Heart left ventricle (tissue), 13 donors: ENCODE measurements at regions not wholly inside any gene's neighbourhood (a gene's known extent, or its start where the extent isn't known, plus 50 kb on each side); places are given as distances from the start of the nearest gene placed in this dataset.

ENCODE experiments used
- POLR2A ChIP-seq, 2 donors: fragments of 450-650 bp; IDR thresholded peaks; one replicate each; pipeline ENCODE4 v1.6.1; 2017; ENCODE audit warnings: antibody characterized with exemption in 2 of 2, mild to moderate bottlenecking in 2 of 2, moderate library complexity in 2 of 2
- TF ChIP-seq, protein P1 (sequence below), 12 donors: fragments of 200-600 bp; sonication (generic) in 4 of 12; IDR thresholded peaks; one replicate each; pipeline versions ENCODE4 v1.5.0 to v1.8.0; 2018 to 2022; ENCODE audit warnings: antibody characterized with exemption in 12 of 12, mild to moderate bottlenecking in 5 of 12
- donor health status: ischemic (EF 13 %, LVEDD 7.1; RV severe dilation, severe dysfunction).
- donor health status: DM: no; HTN: yes; CAD: no.
- donor health status: DM: no; HTN: no; CAD: no.
- donor health status: ischemic (EF 25% LVEDD 6.9; RV normal size, moderate dysfunction).
- donor health status: ischemic (EF 25% LVEDD 5.7; RV mildly dilated, moderate dysfunction).
- donor health status: ischemic (EF 35%, LVEDD 5.7; RV mildly dilated, moderate dysfunction).
- donor health status: nonischemic (EF 11% LVEDD 7.7; RV severe dilation, severe dysfunction).
- donor health status: DM: yes; HTN: yes; CAD: no.
- donor health status: PGD.
- donor health status: ischemic (EF 29% LVEDD 5.4; RV normal size, mild dysfunction).
- donor health status: nonischemic (EF 23%, LVEDD 6.1; RV moderate dilation, normal function).

DNA sequence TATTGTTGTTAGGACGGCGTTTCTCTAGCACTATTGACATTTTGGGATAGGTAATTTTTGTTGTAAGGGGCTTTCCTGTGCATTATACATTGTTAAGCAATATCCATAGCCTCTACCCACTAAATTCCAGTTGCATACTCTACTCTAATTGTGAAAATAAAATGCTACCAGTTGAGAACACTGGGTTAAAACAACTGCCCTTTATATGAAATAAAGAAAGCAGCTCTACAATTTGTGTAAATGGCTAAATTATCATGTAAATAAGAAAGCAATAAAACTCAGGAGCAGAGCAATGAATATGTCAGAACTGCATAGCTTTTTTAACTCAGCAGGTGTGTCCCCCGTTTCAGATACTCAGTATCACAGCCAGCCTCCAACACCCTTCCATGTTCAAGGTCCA is 812.7 kb upstream of the NRXN1 start:
- TF ChIP-seq, protein P1, sequence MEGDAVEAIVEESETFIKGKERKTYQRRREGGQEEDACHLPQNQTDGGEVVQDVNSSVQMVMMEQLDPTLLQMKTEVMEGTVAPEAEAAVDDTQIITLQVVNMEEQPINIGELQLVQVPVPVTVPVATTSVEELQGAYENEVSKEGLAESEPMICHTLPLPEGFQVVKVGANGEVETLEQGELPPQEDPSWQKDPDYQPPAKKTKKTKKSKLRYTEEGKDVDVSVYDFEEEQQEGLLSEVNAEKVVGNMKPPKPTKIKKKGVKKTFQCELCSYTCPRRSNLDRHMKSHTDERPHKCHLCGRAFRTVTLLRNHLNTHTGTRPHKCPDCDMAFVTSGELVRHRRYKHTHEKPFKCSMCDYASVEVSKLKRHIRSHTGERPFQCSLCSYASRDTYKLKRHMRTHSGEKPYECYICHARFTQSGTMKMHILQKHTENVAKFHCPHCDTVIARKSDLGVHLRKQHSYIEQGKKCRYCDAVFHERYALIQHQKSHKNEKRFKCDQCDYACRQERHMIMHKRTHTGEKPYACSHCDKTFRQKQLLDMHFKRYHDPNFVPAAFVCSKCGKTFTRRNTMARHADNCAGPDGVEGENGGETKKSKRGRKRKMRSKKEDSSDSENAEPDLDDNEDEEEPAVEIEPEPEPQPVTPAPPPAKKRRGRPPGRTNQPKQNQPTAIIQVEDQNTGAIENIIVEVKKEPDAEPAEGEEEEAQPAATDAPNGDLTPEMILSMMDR (IDR thresholded peaks at IDR 0.05): no peak
- TF ChIP-seq POLR2A (IDR thresholded peaks at IDR 0.05): no peak
